H9 (cell line): ENCODE measurements at regions not wholly inside any gene's neighbourhood (a gene's known extent, or its start where the extent isn't known, plus 50 kb on each side); places are given as distances from the start of the nearest gene placed in this dataset.

ENCODE experiments used
- DNase-seq: peaks from one replicate; pipeline ENCODE4 v3.0.0-alpha.2; 2017
- H2AFZ ChIP-seq: one replicate; pipeline ENCODE4 v1.6.1; 2013; ENCODE audit warnings: mild to moderate bottlenecking, low read length, control low read depth, moderate library complexity
- H2AK5ac ChIP-seq: 2 replicates; pipeline ENCODE4 v1.6.1; 2013; ENCODE audit warnings: low read length, control low read depth, mixed read lengths; ENCODE audit not compliant: insufficient read length
- H2BK120ac ChIP-seq: one replicate; pipeline ENCODE4 v1.6.1; 2013; ENCODE audit warnings: low read depth, mild to moderate bottlenecking, low read length, control low read depth, inconsistent platforms; ENCODE audit not compliant: poor library complexity, severe bottlenecking
- H2BK12ac ChIP-seq: 2 replicates; pipeline ENCODE4 v1.6.1; 2013; ENCODE audit warnings: low read length, control low read depth, mixed read lengths, low read depth; ENCODE audit not compliant: insufficient read length
- H2BK15ac ChIP-seq: 2 replicates; pipeline ENCODE4 v1.6.1; 2013; ENCODE audit warnings: low read depth, low read length, control low read depth
- H2BK20ac ChIP-seq: one replicate; pipeline ENCODE4 v1.6.1; 2013; ENCODE audit warnings: low read depth, mild to moderate bottlenecking, low read length, control low read depth, inconsistent platforms; ENCODE audit not compliant: poor library complexity, severe bottlenecking
- H2BK5ac ChIP-seq: 2 replicates; pipeline ENCODE4 v1.6.1; 2013; ENCODE audit warnings: low read length, control low read depth, mixed read lengths; ENCODE audit not compliant: insufficient read length
- H3K14ac ChIP-seq: 2 replicates; pipeline ENCODE4 v1.6.1; 2013; ENCODE audit warnings: low read length, control low read depth; ENCODE audit not compliant: insufficient read depth
- H3K18ac ChIP-seq: 2 replicates; pipeline ENCODE4 v1.6.1; 2013; ENCODE audit warnings: low read depth, mild to moderate bottlenecking, mixed read lengths, low read length, control low read depth; ENCODE audit not compliant: insufficient read length
- H3K23ac ChIP-seq: 2 replicates; pipeline ENCODE4 v1.6.1; 2013; ENCODE audit warnings: low read length, control low read depth, mixed read lengths, low read depth; ENCODE audit not compliant: insufficient read length
- H3K23me2 ChIP-seq: 2 replicates; pipeline ENCODE4 v1.6.1; 2013; ENCODE audit warnings: low read depth, mild to moderate bottlenecking, mixed read lengths, low read length, control low read depth; ENCODE audit not compliant: insufficient read length, poor library complexity, severe bottlenecking
- H3K27ac ChIP-seq: 2 replicates; pipeline ENCODE4 v1.5.1; 2013; ENCODE audit warnings: low read length, control low read depth, mixed read lengths, low read depth; ENCODE audit not compliant: insufficient read length
- H3K27me3 ChIP-seq: 2 replicates; pipeline ENCODE4 v1.6.1; 2013; ENCODE audit warnings: low read length, control low read depth, inconsistent platforms; ENCODE audit not compliant: insufficient read depth
- H3K4ac ChIP-seq: 2 replicates; pipeline ENCODE4 v1.6.1; 2013; ENCODE audit warnings: low read depth, mild to moderate bottlenecking, control low read depth, inconsistent platforms, low read length, moderate library complexity
- H3K4me1 ChIP-seq: 2 replicates; pipeline ENCODE4 v1.6.1; 2013; ENCODE audit warnings: low read length, control low read depth, inconsistent platforms; ENCODE audit not compliant: insufficient read depth
- H3K4me2 ChIP-seq: 2 replicates; pipeline ENCODE4 v1.6.1; 2013; ENCODE audit warnings: low read length, control low read depth, mixed read lengths; ENCODE audit not compliant: insufficient read length, insufficient read depth
- H3K56ac ChIP-seq: 2 replicates; pipeline ENCODE4 v1.6.1; 2013; ENCODE audit warnings: low read depth, mild to moderate bottlenecking, mixed read lengths, low read length, control low read depth; ENCODE audit not compliant: insufficient read length
- H3K79me1 ChIP-seq: 2 replicates; pipeline ENCODE4 v1.6.1; 2013; ENCODE audit warnings: low read depth, mild to moderate bottlenecking, moderate library complexity, low read length, control low read depth, inconsistent platforms; ENCODE audit not compliant: insufficient read depth, poor library complexity, severe bottlenecking
- H3K79me2 ChIP-seq: 2 replicates; pipeline ENCODE4 v1.6.1; 2013; ENCODE audit warnings: low read length, control low read depth, inconsistent platforms; ENCODE audit not compliant: insufficient read depth
- H3K9ac ChIP-seq: 2 replicates; pipeline ENCODE4 v1.6.1; 2013; ENCODE audit warnings: low read length, control low read depth, mixed read lengths; ENCODE audit not compliant: insufficient read length; ENCODE audit errors: extremely low read depth
- H3K9me3 ChIP-seq: one replicate; pipeline ENCODE4 v1.6.1; 2013; ENCODE audit warnings: low read depth, low read length, inconsistent platforms; ENCODE audit not compliant: control insufficient read depth
- H3T11ph ChIP-seq: one replicate; pipeline ENCODE4 v1.6.1; 2013; ENCODE audit warnings: mild to moderate bottlenecking, low read length, control low read depth, inconsistent platforms
- H4K20me1 ChIP-seq: one replicate; pipeline ENCODE4 v1.6.1; 2013; ENCODE audit not compliant: control insufficient read depth, insufficient read length, insufficient read depth
- H4K5ac ChIP-seq: 2 replicates; pipeline ENCODE4 v1.6.1; 2013; ENCODE audit warnings: low read depth, mild to moderate bottlenecking, mixed read lengths, low read length, control low read depth; ENCODE audit not compliant: insufficient read length
- H4K8ac ChIP-seq: replicated peaks from 2 replicates; pipeline ENCODE4 v1.6.1; 2013; ENCODE audit warnings: low read length, control low read depth, mixed read lengths, low read depth; ENCODE audit not compliant: insufficient read length
- H4K91ac ChIP-seq: 2 replicates; pipeline ENCODE4 v1.6.1; 2013; ENCODE audit warnings: low read depth, mild to moderate bottlenecking, moderate library complexity, mixed read lengths, low read length, control low read depth; ENCODE audit not compliant: insufficient read length
- H3K27ac Mint-ChIP-seq, 3 experiments: 2 replicates in 2 of 3; 3 replicates in 1 of 3; pipeline ENCODE4 v1.8.0; 2020 to 2021; ENCODE audit warnings: mixed read lengths in 3 of 3, mild to moderate bottlenecking in 1 of 3, moderate library complexity in 1 of 3
- H3K27me3 Mint-ChIP-seq: 2 replicates; pipeline ENCODE4 v1.8.0; 2021; ENCODE audit warnings: low read depth, mild to moderate bottlenecking, moderate library complexity, mixed read lengths
- H3K36me3 Mint-ChIP-seq, 3 experiments: 2 replicates in 2 of 3; 3 replicates in 1 of 3; pipeline ENCODE4 v1.8.0; 2020 to 2021; ENCODE audit warnings: low read depth in 3 of 3, mixed read lengths in 3 of 3; ENCODE audit not compliant: insufficient read depth in 1 of 3
- H3K4me1 Mint-ChIP-seq, 2 experiments: 2 replicates each; pipeline ENCODE4 v1.8.0; 2020; ENCODE audit warnings: mixed read lengths in 2 of 2
- H3K4me3 Mint-ChIP-seq, 2 experiments: 2 replicates in 1 of 2; 3 replicates in 1 of 2; pipeline ENCODE4 v1.8.0; 2020 to 2021; ENCODE audit warnings: mild to moderate bottlenecking in 2 of 2, mixed read lengths in 2 of 2, moderate library complexity in 1 of 2
- H3K9me3 Mint-ChIP-seq, 2 experiments: 2 replicates in 1 of 2; 3 replicates in 1 of 2; pipeline ENCODE4 v1.8.0; 2020; ENCODE audit warnings: mild to moderate bottlenecking in 2 of 2, mixed read lengths in 2 of 2, moderate library complexity in 1 of 2
- WGBS: extraction: QIAGEN DNeasy Blood & Tissue Kit; methylation state at CpG from one replicate; pipeline ENCODE4 v1.1.7; 2013; ENCODE audit warnings: missing lambda C conversion rate, low lambda C conversion rate, mixed read lengths; ENCODE audit not compliant: insufficient read length; ENCODE audit errors: extremely low coverage; 5-methylcytosine and 5-hydroxymethylcytosine counted together
- TF ChIP-seq, protein P1 (sequence below): fragments of 200-600 bp; sonication (generic); conservative IDR thresholded peaks from 3 replicates; pipeline ENCODE4 v1.8.0; 2021; ENCODE audit warnings: antibody characterized with exemption, mild to moderate bottlenecking

GRCh38 chr2:54059986-54060385, 55.4 kb upstream of the ACYP2 start:
- H3K23me2 ChIP-seq: no peaks in the 10 kb centered on the region
- TF ChIP-seq, protein P1, sequence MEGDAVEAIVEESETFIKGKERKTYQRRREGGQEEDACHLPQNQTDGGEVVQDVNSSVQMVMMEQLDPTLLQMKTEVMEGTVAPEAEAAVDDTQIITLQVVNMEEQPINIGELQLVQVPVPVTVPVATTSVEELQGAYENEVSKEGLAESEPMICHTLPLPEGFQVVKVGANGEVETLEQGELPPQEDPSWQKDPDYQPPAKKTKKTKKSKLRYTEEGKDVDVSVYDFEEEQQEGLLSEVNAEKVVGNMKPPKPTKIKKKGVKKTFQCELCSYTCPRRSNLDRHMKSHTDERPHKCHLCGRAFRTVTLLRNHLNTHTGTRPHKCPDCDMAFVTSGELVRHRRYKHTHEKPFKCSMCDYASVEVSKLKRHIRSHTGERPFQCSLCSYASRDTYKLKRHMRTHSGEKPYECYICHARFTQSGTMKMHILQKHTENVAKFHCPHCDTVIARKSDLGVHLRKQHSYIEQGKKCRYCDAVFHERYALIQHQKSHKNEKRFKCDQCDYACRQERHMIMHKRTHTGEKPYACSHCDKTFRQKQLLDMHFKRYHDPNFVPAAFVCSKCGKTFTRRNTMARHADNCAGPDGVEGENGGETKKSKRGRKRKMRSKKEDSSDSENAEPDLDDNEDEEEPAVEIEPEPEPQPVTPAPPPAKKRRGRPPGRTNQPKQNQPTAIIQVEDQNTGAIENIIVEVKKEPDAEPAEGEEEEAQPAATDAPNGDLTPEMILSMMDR: no peak
- H2BK15ac ChIP-seq: no peak overlapping the region
- DNase-seq: no peak
- H3K4me2 ChIP-seq: no peak overlapping the region
- H4K8ac ChIP-seq: no peak overlapping the region
- H3K18ac ChIP-seq: no peak overlapping the region
- no peak overlapping the region for H2BK5ac ChIP-seq
- Mint-ChIP-seq H3K27me3 (no peaks in the 10 kb centered on the region; the same call in 1 of the 2 replicates), H3K9me3 (peaks cover 20 to 27% of the 10 kb centered on the region in 2 experiments), H3K4me3 (no peak overlapping the region), H3K27ac (no peak overlapping the region), H3K4me1 (no peaks in the 10 kb centered on the region), H3K36me3 (peaks cover 11 to 22% (median 12%) of the 10 kb centered on the region in 3 experiments)
- no peaks in the 10 kb centered on the region for H3K9me3 ChIP-seq
- no peaks in the 10 kb centered on the region for H4K20me1 ChIP-seq
- no peaks in the 10 kb centered on the region for H3K4me1 ChIP-seq
- H2BK120ac ChIP-seq: no peak overlapping the region
- H3K27ac ChIP-seq: no peak overlapping the region
- H2AK5ac ChIP-seq: no peak overlapping the region
- H3K14ac ChIP-seq: no peak overlapping the region
- no peak overlapping the region for H2AFZ ChIP-seq
- no peaks in the 10 kb centered on the region for H3K79me1 ChIP-seq
- WGBS: no CpG with 5 or more reads among the region's 1 CpG
- H3K27me3 ChIP-seq: no peaks in the 10 kb centered on the region
- no peak overlapping the region for H3K23ac ChIP-seq
- no peak overlapping the region for H3K9ac ChIP-seq
- H3K56ac ChIP-seq: no peak overlapping the region
- no peak overlapping the region for H2BK20ac ChIP-seq
- H3K4ac ChIP-seq: no peak overlapping the region
- no peak overlapping the region for H4K91ac ChIP-seq
- no peaks in the 10 kb centered on the region for H3K79me2 ChIP-seq
- no peak overlapping the region for H3T11ph ChIP-seq
- H4K5ac ChIP-seq: no peak overlapping the region
- no peak overlapping the region for H2BK12ac ChIP-seq
